GM12891 (cell line): ENCODE measurements at regions not wholly inside any gene's neighbourhood (a gene's known extent, or its start where the extent isn't known, plus 50 kb on each side); places are given as distances from the start of the nearest gene placed in this dataset.

Experiments used
- PAX5 ChIP-seq: IDR thresholded peaks from 2 replicates; pipeline ENCODE4 v1.6.1; 2011; ENCODE audit warnings: low read length, moderate library complexity, mild to moderate bottlenecking; ENCODE audit not compliant: insufficient read depth, severe bottlenecking
- POLR2A ChIP-seq: IDR thresholded peaks from 2 replicates; pipeline ENCODE4 v1.6.1; 2011; ENCODE audit warnings: low read depth, low read length, control low read depth
- POLR2AphosphoS5 ChIP-seq: IDR thresholded peaks from 2 replicates; pipeline ENCODE4 v1.6.1; 2011; ENCODE audit warnings: low read depth, low read length, control low read depth
- POU2F2 ChIP-seq: IDR thresholded peaks from 2 replicates; pipeline ENCODE4 v1.6.1; 2011; ENCODE audit warnings: low read depth, mild to moderate bottlenecking, control low read depth, low read length, moderate library complexity
- SPI1 ChIP-seq: IDR thresholded peaks from 2 replicates; pipeline ENCODE4 v1.6.1; 2011; ENCODE audit warnings: low read depth, low read length, control low read depth
- TAF1 ChIP-seq: IDR thresholded peaks from 2 replicates; pipeline ENCODE4 v1.6.1; 2011; ENCODE audit warnings: low read depth, low read length, control low read depth

- TF ChIP-seq POLR2A (no peak), TAF1 (no peak), POU2F2 (no peak), SPI1 (no peak), POLR2AphosphoS5 (no peak), PAX5 (no peak)
These were observed 592.5 kb upstream of the NOVA1 start for GRCh38 chr14:27190296-27190695.
